Endothelial cell (in vitro differentiated cells): ENCODE measurements at regions not wholly inside any gene's neighbourhood (a gene's known extent, or its start where the extent isn't known, plus 50 kb on each side); places are given as distances from the start of the nearest gene placed in this dataset.

Experiments
- DNase-seq: peaks from one replicate; pipeline ENCODE4 v3.0.0; 2021; ENCODE audit warnings: low spot score
- H3K27ac Mint-ChIP-seq: one replicate; pipeline ENCODE4 v1.8.0; 2021; ENCODE audit warnings: mixed read lengths, inconsistent platforms; ENCODE audit not compliant: unreplicated experiment
- H3K27me3 Mint-ChIP-seq: one replicate; pipeline ENCODE4 v1.8.0; 2021; ENCODE audit warnings: mild to moderate bottlenecking, moderate library complexity, mixed read lengths, inconsistent platforms; ENCODE audit not compliant: unreplicated experiment
- H3K36me3 Mint-ChIP-seq: one replicate; pipeline ENCODE4 v1.8.0; 2021; ENCODE audit warnings: mild to moderate bottlenecking, low read depth, mixed read lengths, inconsistent platforms; ENCODE audit not compliant: unreplicated experiment
- H3K4me1 Mint-ChIP-seq: one replicate; pipeline ENCODE4 v1.8.0; 2021; ENCODE audit warnings: mild to moderate bottlenecking, mixed read lengths, inconsistent platforms; ENCODE audit not compliant: unreplicated experiment
- H3K4me3 Mint-ChIP-seq: one replicate; pipeline ENCODE4 v1.8.0; 2021; ENCODE audit warnings: mild to moderate bottlenecking, mixed read lengths, inconsistent platforms; ENCODE audit not compliant: unreplicated experiment
- H3K9me3 Mint-ChIP-seq: one replicate; pipeline ENCODE4 v1.8.0; 2021; ENCODE audit warnings: mixed read lengths, inconsistent platforms; ENCODE audit not compliant: unreplicated experiment
- TF ChIP-seq, protein P1 (sequence below): fragments of 200-600 bp; sonication (generic); IDR thresholded peaks from one replicate; pipeline ENCODE4 v1.5.0; 2021; ENCODE audit warnings: antibody characterized with exemption; ENCODE audit not compliant: unreplicated experiment

DNA sequence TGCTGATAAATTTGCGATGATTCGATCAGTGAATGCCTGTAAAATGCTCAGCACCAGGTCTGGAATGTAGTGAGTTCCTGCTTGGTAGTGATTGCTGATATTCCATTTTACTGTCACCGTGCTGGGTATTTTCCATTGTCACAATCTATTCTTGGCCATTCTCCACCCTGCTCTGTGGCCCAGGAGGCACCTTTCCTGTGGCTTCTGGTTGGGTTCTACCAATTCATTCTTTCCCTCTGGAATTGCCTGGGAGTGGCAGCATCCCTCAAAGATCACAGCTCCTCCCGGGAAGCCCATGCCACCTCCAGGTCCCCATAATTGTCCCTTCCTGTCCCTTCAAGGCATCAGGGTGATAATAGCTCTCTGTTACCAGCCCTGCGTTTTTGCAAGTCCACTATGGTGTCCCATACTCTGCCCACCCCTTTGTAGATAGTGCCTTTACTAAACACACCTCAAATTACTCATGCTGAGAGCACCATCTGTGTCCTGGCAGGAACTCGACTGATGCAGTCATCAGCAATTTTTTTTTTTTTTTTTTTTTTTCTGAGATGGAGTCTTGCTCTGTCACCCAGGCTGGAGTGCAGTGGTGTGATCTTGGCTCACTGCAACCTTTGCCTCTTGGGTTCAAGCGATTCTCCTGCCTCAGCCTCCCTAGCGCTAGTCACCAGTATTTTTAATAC is 177.8 kb upstream of the PROK2 start:
- Mint-ChIP-seq H3K27ac (no peak overlapping the region), H3K4me1 (peaks cover 6% of the 10 kb centered on the region), H3K9me3 (no peaks in the 10 kb centered on the region), H3K4me3 (no peak overlapping the region), H3K27me3 (no peaks in the 10 kb centered on the region), H3K36me3 (no peaks in the 10 kb centered on the region)
- DNase-seq: no peak
- TF ChIP-seq, protein P1, sequence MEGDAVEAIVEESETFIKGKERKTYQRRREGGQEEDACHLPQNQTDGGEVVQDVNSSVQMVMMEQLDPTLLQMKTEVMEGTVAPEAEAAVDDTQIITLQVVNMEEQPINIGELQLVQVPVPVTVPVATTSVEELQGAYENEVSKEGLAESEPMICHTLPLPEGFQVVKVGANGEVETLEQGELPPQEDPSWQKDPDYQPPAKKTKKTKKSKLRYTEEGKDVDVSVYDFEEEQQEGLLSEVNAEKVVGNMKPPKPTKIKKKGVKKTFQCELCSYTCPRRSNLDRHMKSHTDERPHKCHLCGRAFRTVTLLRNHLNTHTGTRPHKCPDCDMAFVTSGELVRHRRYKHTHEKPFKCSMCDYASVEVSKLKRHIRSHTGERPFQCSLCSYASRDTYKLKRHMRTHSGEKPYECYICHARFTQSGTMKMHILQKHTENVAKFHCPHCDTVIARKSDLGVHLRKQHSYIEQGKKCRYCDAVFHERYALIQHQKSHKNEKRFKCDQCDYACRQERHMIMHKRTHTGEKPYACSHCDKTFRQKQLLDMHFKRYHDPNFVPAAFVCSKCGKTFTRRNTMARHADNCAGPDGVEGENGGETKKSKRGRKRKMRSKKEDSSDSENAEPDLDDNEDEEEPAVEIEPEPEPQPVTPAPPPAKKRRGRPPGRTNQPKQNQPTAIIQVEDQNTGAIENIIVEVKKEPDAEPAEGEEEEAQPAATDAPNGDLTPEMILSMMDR: no peak

DNA sequence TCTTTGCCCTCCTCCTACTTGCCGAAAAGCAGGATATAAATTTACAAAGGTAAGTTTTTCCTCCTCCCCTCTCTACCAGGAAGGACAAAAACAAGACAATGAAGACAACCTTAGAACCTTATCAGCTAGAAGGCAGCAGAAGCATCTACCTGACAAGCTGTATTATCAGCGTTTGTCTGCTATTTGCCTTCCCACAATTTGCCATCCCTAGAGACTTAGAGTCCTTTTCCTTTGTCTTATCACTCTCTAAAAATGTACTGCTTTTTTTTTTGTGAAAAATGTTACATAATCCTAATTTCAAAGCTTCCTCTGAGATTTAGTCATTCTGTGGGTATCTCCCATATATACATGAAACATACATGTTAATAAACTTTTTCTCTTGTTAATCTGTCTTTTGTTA is 176.9 kb upstream of the PROK2 start:
- peaks cover 6% of the 10 kb centered on the region for H3K4me1 Mint-ChIP-seq

DNA sequence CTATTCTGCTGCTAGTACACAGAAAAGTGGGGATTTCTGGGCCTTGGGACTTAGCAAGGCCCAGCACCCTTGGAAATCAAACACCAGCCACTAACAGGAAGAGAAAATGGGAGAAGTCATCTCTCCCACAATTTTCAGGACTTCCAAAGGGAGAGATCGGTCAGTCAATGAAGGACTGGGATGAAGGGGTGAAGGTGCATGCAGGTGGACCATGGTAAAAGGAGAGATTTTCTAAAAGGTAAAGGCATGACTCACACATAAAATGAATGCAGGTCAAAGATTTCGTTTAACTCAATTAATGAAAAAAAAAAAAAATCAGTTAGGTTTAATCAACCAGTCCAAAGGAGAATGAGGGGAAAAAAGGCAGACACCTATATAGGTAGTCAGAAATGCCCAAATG is 176.4 kb upstream of the PROK2 start:
- Mint-ChIP-seq H3K4me3 (no peak overlapping the region), H3K27me3 (no peaks in the 10 kb centered on the region), H3K36me3 (no peaks in the 10 kb centered on the region), H3K9me3 (no peaks in the 10 kb centered on the region), H3K4me1 (peaks cover 6% of the 10 kb centered on the region), H3K27ac (no peak overlapping the region)
- TF ChIP-seq, protein P1: no peak
- DNase-seq: no peak

More for the DNA sequence above, 176.9 kb upstream of the PROK2 start:
- Mint-ChIP-seq H3K27me3 (no peaks in the 10 kb centered on the region), H3K9me3 (no peaks in the 10 kb centered on the region), H3K4me3 (no peak overlapping the region), H3K36me3 (no peaks in the 10 kb centered on the region), H3K27ac (no peak overlapping the region)
- DNase-seq: no peak
- TF ChIP-seq, protein P1: no peak

DNA sequence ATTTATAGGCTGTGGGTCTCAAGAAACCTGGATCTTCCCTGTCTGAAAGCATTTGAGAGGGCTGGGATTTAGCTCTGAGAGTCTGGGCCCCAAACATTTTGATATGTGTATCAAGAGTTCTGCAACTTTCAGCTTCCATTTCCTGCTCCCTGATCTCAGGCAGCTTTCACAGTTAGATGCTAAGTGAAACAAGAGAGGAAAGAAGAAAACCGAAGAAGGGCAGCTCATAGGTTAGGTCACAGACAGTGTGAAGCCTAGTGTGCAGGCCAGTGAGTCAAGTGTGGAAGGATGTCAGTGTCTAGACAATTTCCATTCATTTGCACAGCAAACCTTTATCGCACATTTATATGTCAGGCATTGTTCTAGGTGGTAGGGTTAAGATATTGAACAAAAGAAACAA is 173.6 kb upstream of the PROK2 start:
- Mint-ChIP-seq H3K4me1 (peaks cover 9% of the 10 kb centered on the region), H3K27me3 (peaks cover 1% of the 10 kb centered on the region), H3K9me3 (no peaks in the 10 kb centered on the region), H3K36me3 (no peaks in the 10 kb centered on the region), H3K27ac (no peak overlapping the region), H3K4me3 (no peak overlapping the region)
- TF ChIP-seq, protein P1: no peak
- DNase-seq: no peak

DNA sequence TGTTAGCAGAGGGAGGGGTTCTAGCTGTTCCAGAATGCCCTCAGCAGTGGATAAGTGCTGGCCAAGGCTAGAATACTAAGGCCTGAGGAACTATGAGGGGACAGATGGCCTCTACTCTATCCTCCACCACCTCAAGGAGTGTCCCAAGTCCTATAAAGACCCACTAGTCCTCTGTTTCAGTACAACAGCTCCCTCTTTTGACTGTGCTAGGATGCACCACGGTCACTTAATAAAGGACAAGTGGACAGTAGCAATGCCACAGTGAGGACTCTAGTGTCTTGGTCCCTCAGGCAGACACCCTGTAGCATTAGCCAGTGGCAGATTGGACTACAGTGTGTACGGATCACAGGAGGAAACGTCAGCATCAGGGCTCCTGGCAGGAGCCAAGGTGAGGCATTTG is 171.8 kb upstream of the PROK2 start:
- Mint-ChIP-seq H3K36me3 (no peaks in the 10 kb centered on the region), H3K27ac (no peak overlapping the region), H3K4me1 (peaks cover 13% of the 10 kb centered on the region), H3K27me3 (peaks cover 4% of the 10 kb centered on the region), H3K9me3 (no peaks in the 10 kb centered on the region), H3K4me3 (no peak overlapping the region)
- TF ChIP-seq, protein P1: no peak
- no peak for DNase-seq
